ENCODE measurements at regions not wholly inside any gene's neighbourhood (a gene's known extent, or its start where the extent isn't known, plus 50 kb on each side); places are given as distances from the start of the nearest gene placed in this dataset.

DNA sequence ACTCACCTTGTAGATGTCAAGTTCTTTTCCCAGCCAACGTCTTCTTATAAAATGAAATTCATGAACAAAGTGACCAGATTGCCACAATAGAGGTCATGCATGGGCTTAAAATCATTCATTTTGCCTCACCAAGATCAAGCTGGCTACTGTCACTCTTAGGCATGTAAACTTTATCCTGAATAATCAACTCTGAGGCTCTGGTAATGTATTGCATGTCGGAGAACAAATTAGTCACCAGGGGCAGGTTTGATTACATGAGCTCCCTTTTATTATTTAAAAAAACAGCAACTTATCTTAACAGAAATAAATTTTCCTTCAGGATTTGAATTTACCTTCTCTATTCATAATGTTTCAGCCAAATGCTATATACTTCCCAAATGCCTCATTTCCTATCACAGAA lies 112.9 kb upstream of the SP4 start:
- Mint-ChIP-seq H3K27ac (no peak overlapping the region), H3K9me3 (peaks cover 5% of the 10 kb centered on the region), H3K27me3 (ENCODE audit: insufficient read depth, low read depth) (no peaks in the 10 kb centered on the region), H3K36me3 (no peaks in the 10 kb centered on the region), H3K4me1 (peaks cover 8% of the 10 kb centered on the region), H3K4me3 (no peak overlapping the region)
- H3K4me3 ChIP-seq, result no peak overlapping the region
- TF ChIP-seq EZH2 (IDR thresholded peaks at IDR 0.05) (no peak), EZH2phosphoT487 (IDR thresholded peaks at IDR 0.05) (no peak)
- TF ChIP-seq, protein P1, sequence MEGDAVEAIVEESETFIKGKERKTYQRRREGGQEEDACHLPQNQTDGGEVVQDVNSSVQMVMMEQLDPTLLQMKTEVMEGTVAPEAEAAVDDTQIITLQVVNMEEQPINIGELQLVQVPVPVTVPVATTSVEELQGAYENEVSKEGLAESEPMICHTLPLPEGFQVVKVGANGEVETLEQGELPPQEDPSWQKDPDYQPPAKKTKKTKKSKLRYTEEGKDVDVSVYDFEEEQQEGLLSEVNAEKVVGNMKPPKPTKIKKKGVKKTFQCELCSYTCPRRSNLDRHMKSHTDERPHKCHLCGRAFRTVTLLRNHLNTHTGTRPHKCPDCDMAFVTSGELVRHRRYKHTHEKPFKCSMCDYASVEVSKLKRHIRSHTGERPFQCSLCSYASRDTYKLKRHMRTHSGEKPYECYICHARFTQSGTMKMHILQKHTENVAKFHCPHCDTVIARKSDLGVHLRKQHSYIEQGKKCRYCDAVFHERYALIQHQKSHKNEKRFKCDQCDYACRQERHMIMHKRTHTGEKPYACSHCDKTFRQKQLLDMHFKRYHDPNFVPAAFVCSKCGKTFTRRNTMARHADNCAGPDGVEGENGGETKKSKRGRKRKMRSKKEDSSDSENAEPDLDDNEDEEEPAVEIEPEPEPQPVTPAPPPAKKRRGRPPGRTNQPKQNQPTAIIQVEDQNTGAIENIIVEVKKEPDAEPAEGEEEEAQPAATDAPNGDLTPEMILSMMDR (IDR thresholded peaks at IDR 0.05), result no peak
- no peak for DNase-seq (ENCODE audit: low spot score)
- H3K9me3 ChIP-seq (ENCODE audit: low read depth), result no peaks in the 10 kb centered on the region
- no peaks in the 10 kb centered on the region for H4K20me1 ChIP-seq (ENCODE audit: low read depth)
- H3K4me2 ChIP-seq, result no peak overlapping the region
- H3K9ac ChIP-seq, result no peak overlapping the region
- H2AFZ ChIP-seq (replicated peaks), result no peak overlapping the region
- no peaks in the 10 kb centered on the region for H3K36me3 ChIP-seq
- no peaks in the 10 kb centered on the region for H3F3A ChIP-seq (ENCODE audit: low read depth)
- H3K4me1 ChIP-seq, result peaks cover 7% of the 10 kb centered on the region
- no peak overlapping the region for H3K27ac ChIP-seq
- H3K79me2 ChIP-seq (ENCODE audit: low read depth), result no peaks in the 10 kb centered on the region
- H3K27me3 ChIP-seq, result no peaks in the 10 kb centered on the region

DNA sequence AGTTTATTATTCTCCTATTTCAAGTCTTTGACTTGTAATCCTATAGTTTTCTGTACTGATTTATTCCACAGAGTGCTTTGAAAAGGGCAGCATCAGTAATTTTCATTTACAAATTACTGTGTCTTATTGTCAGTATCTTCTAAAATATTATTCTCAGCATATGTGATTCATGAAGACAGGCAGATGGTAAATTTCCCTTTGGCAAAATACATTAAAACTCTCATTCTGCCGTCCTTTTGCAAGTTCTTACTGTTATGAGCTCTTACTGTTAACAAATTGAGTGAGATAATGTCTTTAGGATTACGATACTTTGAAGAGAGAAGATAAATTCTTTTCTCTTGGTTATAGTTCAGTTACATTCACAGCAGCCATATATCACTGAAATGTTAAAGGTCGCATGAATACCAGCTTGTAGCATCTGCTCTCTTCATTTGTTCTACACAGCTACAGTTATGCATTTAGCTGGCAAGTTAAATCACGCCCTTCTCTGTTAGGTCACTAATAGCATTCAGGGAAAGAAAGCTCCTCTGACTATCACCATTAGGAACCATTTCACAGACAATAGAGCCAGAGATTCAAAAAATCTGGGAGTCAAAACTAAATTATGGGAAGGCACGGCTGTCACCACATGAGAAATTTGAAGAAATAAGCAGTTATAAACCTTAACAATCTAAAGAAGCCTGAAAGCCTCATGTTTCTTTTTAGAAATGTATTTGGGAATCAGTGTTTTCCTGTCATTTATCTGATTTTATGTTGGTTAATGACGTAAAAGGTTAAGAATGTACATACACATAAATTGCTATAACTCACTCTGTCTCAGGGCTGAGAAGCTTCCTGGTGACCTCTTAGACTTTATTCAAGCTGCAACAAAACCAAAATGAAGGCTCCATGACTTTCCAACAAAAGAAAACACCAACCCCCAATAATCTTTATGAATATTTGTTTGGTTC lies 109.6 kb upstream of the SP4 start:
- no peak overlapping the region for H3K27ac ChIP-seq

DNA sequence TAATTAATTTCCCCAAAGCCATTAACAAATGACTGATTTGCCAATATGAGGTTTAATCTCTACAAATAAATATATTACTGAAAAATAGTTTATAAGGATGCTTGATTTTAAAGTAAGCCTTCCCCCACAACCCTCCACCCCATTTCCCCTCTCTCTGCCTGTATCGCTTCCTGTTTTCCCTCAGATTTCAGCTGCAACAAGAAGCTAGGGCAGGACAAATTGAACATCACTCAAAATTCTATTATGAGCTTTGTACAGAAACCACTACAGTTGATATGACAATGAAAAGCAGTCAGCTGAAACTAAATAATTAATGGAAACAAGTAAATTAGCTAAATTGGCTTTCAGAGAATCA lies 109.0 kb upstream of the SP4 start:
- no peaks in the 10 kb centered on the region for H3K27me3 Mint-ChIP-seq (ENCODE audit: insufficient read depth, low read depth)
- H3K27ac Mint-ChIP-seq, result no peak overlapping the region
- no peak for DNase-seq (ENCODE audit: low spot score)
- Histone ChIP-seq H3K9ac (no peak overlapping the region), H3K4me2 (no peak overlapping the region), H3K27ac (no peak overlapping the region), H3K4me3 (no peak overlapping the region), H3K27me3 (no peaks in the 10 kb centered on the region), H4K20me1 (ENCODE audit: low read depth) (no peaks in the 10 kb centered on the region), H2AFZ (replicated peaks) (peak overlapping the region; percentile 84), H3F3A (ENCODE audit: low read depth) (no peaks in the 10 kb centered on the region), H3K36me3 (no peaks in the 10 kb centered on the region), H3K9me3 (ENCODE audit: low read depth) (no peaks in the 10 kb centered on the region), H3K79me2 (ENCODE audit: low read depth) (no peaks in the 10 kb centered on the region), H3K4me1 (peaks cover 7% of the 10 kb centered on the region)
- no peaks in the 10 kb centered on the region for H3K36me3 Mint-ChIP-seq
- H3K4me1 Mint-ChIP-seq, result peaks cover 8% of the 10 kb centered on the region
- no peak overlapping the region for H3K4me3 Mint-ChIP-seq
- TF ChIP-seq EZH2 (IDR thresholded peaks at IDR 0.05) (no peak), EZH2phosphoT487 (IDR thresholded peaks at IDR 0.05) (no peak)
- TF ChIP-seq, protein P1 (IDR thresholded peaks at IDR 0.05), result no peak
- H3K9me3 Mint-ChIP-seq, result peaks cover 4% of the 10 kb centered on the region

More for the DNA sequence above, 109.6 kb upstream of the SP4 start:
- no peak overlapping the region for H3K4me3 ChIP-seq
- no peaks in the 10 kb centered on the region for H3K27me3 Mint-ChIP-seq (ENCODE audit: insufficient read depth, low read depth)
- no peak for TF ChIP-seq EZH2phosphoT487 (IDR thresholded peaks at IDR 0.05)
- no peak for TF ChIP-seq EZH2 (IDR thresholded peaks at IDR 0.05)
- TF ChIP-seq, protein P1 (IDR thresholded peaks at IDR 0.05), result no peak
- H3K4me3 Mint-ChIP-seq, result no peak overlapping the region
- H3K4me2 ChIP-seq, result peak overlapping the region; percentile 11
- no peaks in the 10 kb centered on the region for H3K36me3 Mint-ChIP-seq
- no peaks in the 10 kb centered on the region for H3K79me2 ChIP-seq (ENCODE audit: low read depth)
- DNase-seq (ENCODE audit: low spot score), result no peak
- no peaks in the 10 kb centered on the region for H3K27me3 ChIP-seq
- no peaks in the 10 kb centered on the region for H4K20me1 ChIP-seq (ENCODE audit: low read depth)
- H3K9ac ChIP-seq, result no peak overlapping the region
- H3K4me1 ChIP-seq, result peaks cover 7% of the 10 kb centered on the region
- H3K4me1 Mint-ChIP-seq, result peaks cover 8% of the 10 kb centered on the region
- H2AFZ ChIP-seq (replicated peaks), result peak overlapping the region; percentile 84
- no peaks in the 10 kb centered on the region for H3K36me3 ChIP-seq
- no peak overlapping the region for H3K27ac Mint-ChIP-seq
- no peaks in the 10 kb centered on the region for H3K9me3 ChIP-seq (ENCODE audit: low read depth)
- no peaks in the 10 kb centered on the region for H3F3A ChIP-seq (ENCODE audit: low read depth)
- H3K9me3 Mint-ChIP-seq, result peaks cover 4% of the 10 kb centered on the region

Data from neural progenitor cell (in vitro differentiated cells).